Stimulated activated CD4-positive, alpha-beta T cell treated with anti-CD3 and anti-CD28 coated beads, Interleukin-1b, Interleukin-23, amount 100 ng/mL, for 48 hours (primary cell): ENCODE measurements at regions not wholly inside any gene's neighbourhood (a gene's known extent, or its start where the extent isn't known, plus 50 kb on each side); places are given as distances from the start of the nearest gene placed in this dataset.

ENCODE experiments used
- DNase-seq: peaks from one replicate; pipeline ENCODE4 v3.0.0-alpha.2; 2020

DNA sequence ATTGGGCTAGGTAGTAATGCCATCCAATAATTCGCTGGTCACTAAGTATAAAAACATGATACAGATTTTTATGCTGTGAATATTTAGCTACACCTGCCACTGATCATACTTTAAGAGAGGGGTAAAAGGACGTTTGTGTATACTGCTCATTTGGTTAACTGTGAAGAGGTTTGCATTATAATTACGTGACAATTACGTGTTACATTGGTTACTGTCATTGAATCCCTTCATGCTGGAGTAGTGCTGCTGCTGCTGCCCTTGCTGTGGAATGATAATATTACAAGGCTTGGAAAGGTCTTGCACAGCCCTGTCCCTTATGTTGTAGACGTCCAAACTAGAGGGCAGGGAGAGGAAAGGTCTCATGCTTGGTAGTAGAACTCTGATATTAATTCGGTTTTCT, 312.2 kb upstream of the ATP2B1 start:
- DNase-seq = no peak

DNA sequence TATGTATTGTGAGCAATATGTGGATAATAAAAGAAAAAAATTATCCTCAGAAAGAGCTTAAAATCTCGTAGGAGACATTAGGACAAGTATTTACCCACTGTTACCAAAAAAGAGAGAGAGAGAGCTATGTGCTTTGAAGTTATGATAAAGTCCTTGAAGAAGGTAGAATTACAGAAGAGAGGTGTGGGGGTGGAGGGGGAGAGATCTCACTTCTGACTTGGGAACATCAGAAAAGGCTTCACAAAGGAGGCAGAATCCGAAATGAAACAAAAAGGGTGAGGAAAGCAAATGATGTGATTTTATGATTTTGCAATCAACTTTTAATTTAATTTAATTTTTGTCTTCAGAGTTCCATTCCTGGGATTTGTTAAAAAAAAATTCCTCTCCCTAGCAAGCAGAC, 311.8 kb upstream of the ATP2B1 start:
- no peak for DNase-seq

DNA sequence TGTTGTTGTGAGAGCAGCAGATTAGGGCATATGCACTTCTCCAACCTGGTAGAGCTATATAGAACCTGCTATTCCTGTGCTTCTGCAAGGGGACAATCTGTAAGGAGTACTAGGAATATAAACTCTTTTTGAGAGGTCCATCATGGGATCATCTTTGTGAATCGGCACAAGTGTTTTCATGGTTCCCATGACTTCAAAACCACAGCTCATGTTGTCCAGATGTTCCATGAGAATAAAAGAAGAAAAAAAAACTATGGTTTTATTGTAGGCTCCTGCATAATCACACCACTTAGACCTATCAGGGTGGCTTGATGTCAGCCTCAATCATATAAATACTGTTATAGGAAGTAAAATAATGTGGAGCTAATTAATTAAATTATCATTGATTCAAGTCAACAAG, 311.4 kb upstream of the ATP2B1 start:
- DNase-seq = no peak

DNA sequence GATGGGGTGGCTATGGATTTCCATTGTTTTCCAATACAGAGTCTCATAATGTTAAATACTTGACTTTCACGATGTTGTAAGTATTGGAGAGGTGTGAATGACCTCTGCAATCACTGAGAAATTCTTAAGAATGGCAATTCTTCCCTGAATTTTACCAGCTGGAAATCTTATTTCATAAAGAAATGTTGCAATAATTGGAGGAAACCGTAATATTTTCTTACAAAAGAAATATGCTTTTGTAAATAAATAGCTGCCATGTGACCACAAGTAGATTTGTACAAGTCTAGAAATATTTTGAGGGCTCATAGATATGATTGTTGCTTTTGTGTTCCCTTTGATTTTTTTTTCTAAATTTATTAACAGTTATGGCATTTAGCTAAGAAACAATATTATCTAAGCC, 308.7 kb upstream of the ATP2B1 start:
- no peak for DNase-seq

DNA sequence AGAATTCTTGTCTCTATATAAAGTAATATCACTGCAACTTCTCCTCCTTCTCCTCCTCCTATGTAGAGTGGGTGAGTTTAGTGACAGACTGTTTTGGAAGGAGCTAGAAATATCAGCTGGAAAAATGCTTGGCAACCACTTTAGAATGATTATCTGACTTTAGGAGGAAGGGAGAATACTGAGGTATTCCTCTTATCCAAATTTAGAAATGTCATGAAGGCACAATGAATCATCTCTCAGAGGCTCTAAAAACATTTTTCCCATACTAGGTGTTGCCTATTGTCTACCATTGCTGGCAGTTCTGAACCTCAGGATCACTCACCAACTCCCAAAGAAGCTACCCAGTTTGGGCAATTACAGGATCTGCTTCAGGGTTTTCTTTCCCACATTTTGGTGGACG, 306.6 kb upstream of the ATP2B1 start:
- no peak for DNase-seq

DNA sequence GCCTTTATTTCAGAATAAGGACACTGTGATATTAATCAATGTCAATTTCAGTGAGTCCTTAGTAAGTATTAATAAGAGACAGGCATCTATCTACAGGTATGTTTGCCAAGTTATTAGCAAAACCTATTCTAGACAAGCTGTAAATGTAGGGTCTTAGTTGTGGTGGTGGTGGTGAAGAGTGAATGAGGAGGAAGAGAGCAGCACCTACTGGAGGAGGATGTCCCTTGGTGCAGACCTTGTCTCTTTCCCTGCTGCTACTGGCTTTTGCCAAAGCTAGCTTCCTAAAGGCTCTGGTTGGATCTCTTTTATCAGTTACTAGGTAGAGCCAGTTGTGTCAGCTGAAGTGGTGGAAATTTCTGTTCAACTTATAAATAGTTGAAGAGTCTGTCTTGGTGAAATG, 304.8 kb upstream of the ATP2B1 start:
- no peak for DNase-seq

DNA sequence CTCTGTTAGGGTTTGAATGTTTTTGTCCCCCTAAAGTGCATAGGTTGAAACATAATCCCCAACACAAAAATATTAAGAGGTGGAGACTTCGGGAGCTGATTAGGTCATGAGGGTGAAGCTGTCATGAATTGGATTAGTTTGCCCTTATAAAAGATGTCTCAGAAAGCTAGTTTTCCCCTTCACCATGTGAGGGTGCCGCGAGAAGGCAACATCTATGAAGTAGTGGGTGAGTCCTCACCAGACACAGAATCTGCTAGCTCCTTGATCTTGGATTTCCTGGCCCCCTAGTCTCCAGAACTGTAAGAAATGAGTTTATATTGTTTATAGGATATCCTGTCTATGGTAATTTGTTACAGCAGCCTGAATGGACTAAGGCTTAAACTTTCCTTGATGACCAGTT, 301.5 kb upstream of the ATP2B1 start:
- no peak for DNase-seq

DNA sequence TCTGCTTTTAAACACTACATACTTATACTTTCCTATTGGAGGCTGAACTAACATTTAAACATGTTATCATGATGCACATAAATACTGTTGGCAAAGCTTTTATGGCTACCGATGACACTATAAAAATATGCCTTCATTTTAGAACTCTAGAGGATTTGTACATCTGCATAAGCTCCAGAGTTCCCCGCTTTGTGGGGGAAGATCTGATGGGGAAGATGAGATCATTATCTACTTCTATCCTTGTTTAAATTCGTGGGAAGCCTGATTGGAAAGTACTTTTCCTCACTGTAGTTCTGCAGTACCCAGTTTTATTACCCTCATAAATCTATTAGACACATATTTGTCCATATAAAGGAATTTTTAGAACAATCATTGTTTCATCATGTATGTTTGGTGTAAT, 299.6 kb upstream of the ATP2B1 start:
- no peak for DNase-seq

DNA sequence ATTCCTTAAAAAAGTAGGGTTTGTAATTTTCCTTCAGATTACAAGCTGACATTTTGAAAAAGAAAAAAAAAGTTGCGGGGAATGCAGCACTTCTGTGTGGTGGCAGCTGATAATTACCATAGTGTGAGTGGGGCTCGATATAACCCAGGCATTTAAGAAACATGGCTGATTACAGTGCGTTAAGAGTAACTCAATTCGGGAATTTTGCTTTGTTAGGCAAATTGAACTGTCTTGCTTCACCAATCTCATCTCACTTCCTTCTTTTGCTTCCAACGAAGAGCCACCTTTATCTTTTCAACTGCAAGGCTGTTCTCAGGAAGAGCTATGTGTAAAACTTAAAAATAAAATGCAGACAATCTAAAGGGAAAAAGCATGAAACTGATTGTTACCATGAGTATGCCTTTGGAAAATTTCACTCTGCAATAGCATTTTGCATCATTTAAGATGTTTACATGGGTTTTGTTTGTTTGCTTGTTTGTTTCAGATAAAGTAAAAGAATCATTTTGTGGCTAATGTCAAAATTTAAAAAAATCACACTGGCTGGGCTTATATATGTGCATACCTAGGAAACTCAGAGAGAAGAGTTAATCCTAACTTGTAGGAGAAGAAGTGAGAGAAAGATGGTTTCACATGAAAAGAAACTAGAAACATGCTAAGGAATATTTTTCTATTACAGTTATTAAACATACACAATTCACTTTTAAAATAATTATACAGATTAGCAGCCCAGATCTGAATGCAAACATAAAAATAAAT, 295.9 kb upstream of the ATP2B1 start:
- no peak for DNase-seq

DNA sequence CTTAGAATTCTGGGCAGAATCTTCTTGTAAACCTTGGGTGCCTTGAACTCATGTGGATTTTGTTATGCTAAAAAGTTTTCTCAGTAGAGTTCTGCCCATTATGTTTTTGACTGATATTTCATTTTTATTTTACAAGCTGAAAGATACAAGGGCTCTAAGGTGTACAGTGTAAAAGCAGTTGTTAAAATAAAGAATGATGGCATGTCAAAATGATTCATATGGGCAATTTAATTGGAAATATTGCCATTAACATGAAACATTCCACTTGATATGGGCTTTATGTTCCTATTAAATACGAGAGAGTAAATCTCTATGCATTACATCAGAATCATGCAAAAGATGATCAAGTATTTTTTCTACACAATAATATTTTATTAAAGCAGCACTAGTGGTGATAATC, 295.1 kb upstream of the ATP2B1 start:
- no peak for DNase-seq

DNA sequence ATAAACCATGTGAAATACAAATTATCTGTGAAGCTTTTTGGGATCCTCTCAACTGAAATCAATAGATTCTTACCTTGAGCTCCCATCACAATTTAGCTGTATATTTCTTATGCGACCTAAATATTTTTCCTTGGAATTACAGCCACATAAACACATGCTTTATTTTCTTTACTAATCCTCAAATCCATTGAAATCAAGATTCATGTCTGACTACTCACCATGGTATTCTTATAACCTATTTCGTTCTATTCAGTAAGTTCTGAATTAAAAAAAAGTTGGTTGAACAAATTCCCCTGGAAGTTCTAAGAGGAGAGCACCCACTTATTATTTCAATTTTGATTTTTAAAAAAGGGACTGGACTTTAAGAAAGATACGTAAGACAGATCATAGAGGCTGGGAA, 292.1 kb upstream of the ATP2B1 start:
- no peak for DNase-seq

DNA sequence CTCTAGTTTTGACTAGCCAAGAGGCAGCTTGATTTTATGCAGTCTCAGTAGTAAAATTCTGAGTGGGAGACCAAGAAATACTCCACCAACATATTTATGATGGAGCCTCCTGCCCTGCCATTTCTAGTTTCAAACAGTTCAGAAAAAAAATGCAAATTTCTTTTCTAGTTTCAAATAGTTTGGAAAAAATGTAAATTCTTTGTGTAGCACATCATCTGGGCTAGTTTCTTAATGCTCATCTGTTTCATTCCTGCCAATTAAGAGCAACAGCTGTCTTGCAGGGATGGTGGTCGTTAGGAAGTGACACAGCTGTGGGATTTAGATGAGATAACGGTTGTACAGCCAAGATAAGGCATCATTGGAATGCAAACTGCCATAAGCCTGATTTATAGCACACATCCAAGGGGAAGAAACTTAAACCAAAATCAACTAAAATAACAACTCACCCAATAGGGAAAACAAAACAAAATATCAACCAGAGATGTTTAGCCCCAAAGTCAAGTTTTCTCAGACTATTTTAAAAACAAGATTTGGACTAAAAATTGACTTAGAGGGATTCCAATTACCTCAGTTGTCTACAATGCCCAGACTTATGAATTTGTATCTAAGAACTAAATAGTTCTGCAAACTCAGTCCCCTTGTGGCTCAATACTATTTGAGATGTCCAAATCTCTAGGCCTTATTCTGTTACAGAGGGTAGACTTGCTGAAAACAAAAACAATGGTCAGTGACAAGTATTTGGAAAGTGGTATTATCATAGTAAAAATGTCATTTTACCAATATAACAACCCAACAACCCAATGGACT, 291.3 kb upstream of the ATP2B1 start:
- no peak for DNase-seq

DNA sequence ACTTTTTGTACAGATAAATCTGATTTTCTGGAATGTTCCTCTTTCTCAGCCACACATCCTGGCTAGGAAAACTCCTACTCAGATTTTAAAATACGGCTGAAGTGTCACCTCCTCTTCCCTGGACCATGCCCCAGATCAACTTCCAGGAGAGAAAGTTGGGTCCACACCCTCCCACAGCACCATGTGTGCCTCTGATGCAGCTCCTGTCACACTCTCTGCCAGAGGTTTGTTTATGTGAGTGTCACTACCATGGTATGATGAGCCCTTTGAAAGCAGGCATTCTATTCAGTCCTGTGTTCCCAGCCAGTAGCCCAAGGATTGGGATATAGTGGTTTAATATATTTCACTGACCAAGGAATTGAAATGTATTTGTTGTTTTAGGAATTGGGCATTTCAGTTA, 287.2 kb upstream of the ATP2B1 start:
- DNase-seq = no peak

DNA sequence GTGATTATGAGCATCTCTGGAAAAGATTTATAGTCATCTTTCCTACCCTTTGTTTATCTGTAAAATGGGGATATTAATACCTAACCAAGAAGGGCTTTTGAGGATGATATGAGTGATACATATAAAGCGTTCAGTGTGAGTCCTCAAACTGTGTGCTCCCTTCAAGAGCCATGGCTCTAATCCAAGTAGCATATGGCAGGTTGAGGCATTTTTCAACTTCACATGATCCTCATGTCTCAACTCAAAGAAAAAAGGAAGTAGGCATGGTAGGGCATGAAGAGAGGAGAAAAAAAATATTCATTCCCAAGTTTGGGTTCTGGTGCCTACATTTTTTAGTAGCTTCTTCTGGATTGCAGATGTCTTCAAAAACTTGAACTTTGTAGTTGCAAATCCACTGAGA, 286.3 kb upstream of the ATP2B1 start:
- DNase-seq = no peak

DNA sequence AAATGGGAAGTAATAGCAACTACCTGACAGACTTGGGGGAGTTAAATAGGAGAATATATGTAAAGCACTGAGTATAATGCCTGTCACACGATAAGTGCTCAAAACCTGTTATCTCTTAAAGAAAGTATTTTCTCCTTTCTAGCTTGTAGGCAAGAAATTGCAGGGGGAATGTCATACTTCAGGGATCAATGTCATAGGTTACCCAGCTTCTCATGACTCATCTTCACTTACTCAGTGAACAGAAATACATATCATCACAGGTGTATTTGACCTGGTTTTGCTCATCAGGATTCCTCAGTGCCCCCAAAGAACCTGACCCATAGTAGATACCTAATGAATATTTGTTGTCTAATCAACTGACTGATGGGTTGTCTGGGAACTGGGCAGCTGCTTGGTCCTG, 285.0 kb upstream of the ATP2B1 start:
- DNase-seq = no peak

DNA sequence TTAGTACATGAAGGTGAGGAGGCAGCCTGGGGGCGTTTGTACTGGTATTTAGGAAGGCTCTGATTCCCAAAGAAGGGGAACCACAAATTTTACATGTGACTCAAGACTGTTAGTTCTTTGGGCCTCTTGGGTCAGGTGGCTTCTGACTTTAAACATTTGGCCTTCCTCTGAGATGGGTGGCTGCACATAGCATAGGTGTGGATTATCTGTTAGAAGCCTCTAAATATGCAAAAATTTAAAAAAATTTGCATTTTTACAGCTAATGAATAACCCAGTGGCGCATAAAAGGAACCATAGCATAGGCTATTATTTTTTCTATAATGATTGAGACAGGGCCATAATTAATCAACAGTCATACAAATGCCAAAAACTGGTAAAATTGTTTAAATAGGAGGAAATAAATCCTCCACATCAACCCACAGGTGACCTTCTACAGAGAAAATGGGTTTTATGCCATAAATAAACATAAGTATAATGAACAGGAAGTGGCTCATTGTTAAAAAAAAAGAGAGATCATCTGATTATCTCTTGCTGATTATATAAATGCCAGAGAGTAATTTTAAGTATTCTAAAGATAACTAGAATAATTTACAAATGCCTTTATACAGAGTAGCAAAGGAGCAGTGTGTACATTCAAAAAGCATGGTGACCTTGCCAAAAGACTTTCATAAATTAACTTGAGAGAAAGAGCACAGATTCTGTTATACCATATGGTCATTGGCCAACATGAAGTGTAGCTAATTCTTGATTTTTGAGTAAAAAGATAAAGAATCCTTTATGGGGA, 284.2 kb upstream of the ATP2B1 start:
- DNase-seq = no peak

DNA sequence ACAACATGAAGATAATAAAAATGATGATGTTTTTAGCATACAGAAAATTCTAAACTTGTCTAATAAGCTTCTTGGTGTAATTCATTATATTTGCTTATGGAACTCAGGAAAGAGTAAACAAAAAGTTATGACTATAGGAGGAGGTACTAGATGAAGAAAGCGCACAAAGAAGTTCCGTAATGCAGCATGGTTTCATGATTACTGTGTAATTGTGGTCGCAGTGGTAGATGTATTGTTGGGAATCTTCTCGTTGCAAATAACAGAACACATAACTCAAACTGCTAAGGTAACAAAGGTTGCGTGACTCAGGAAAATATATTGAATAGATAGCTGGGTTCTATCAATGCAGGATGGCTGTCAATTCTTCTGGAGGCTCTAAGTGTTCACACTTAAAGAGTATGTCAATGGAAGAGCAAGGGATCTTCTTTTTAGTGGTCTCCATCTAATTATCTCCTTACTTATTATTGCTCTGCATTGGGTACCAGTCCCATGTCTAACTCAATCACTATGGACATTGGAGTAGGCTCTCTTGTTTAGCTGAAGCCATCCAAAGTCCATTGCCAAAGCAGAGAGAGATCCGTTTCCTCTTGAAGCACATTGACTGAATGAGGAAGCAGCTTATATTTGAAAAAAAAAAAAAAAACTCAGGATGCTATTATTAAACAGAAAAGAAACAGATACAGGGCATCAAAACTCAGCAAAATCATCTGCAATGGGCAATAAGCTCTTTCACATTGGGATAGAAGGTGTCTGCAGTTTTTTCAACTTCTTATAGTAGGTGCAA, 283.4 kb upstream of the ATP2B1 start:
- no peak for DNase-seq

DNA sequence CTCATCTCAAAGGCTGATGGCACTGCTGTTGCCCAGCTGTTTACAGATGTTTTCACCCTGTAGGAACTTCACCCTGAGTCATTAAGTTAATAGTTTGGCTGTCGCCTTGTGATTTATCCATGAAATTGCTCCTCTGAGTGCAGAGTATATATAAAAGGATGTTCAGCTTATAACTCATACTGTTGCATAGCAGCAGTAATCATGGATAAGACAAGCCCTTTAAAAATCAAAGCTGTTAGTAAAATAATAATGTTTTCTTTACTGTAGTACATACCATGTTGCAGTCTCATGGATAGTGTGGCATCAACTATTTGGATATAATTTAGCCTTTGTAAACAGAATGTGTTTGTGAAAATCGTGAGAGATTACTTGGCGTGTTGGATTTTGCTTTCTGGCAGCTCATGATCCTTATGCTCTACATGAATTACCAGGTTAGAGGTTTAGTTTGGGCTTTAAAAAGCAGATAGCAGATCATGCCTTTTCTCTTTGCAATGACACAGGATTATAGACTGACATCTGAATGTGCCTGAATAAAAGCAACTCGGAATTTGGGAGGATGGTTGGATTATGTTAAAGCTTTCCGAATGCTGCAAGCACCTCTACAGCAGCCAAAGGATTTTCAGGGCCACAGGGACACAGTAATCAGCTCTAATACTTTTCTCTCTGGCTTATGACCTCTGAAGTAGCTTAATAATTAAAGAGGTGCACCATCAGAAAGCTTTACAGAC, 279.7 kb upstream of the ATP2B1 start:
- DNase-seq = no peak

DNA sequence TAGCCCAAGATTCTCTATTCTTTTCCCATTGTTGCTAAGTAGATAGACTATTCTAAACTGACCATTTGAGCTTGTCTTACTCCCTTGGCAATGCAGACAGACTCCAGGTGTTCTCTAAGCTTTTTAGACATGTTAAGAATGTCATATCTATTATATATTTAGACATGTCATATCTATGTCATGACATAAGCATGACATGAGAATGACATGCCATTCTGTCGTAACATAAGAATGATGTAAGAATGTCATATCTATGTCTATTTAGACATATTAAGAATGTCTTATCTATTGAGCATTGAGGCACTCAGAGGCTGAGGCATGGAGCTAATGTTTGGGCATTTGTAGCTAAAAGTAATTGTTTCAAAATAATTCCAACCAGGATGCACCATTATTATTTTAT, 277.3 kb upstream of the ATP2B1 start:
- no peak for DNase-seq

DNA sequence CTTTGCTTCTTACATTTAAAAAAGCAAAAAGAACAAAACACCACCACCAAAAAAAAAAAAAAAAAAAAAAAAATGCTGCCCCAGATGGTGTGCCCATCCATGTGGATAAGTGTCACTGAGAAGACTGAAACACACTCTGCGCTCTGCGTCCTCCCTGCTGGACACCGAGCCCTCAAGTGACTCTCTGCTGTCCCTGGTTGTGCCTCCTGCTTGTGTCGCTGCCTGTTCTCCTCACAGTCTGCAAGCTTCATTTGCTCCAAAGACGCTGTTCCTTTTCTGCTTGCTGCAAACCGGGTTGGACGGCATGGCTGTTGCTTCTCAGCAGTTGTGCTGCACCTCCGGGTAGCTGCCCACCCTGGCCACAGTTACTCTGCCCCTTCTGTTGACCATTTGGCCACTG, 276.2 kb upstream of the ATP2B1 start:
- no peak for DNase-seq

DNA sequence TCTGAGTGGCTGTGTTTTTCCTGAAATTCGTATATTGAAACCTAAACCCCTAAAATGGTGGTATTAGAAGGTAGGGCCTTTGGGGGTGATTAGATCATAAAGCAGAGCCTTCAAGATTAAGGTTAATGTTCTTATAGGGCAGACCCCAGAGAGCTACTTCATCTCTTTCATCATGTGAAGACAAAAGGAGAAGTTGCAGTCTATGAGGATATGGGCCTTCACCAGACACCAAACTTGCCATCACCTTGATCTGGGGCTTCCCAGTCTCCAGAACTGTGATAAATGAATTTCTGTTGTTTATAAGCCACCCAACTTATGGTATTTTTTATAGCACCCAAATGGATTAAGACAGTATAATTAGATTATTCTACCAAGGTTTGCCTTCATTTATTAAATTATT, 275.0 kb upstream of the ATP2B1 start:
- no peak for DNase-seq

DNA sequence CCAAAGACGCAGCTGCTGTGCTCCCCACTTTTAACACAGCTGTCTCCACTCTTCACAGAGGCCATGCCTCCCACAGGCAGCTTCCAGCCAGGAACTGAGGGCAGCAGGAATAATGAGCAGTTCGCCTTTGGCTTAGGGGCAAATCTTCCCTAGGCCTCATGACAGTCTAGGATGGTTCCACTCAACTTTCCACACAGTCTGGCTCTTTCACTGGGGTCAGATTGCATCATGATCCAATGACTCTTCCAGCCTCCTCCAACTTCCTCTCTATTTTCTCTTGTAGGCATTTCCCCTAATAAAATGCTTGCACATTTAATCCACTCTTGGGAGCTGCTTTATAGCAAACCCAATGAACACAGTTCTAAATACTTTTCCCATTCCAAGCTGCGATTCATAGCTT, 271.6 kb upstream of the ATP2B1 start:
- DNase-seq = no peak
